ENCODE measurements at regions not wholly inside any gene's neighbourhood (a gene's known extent, or its start where the extent isn't known, plus 50 kb on each side); places are given as distances from the start of the nearest gene placed in this dataset.
"Not testable (repeated sequence)": the region's sequence is repeated elsewhere in the genome, so short reads cannot be mapped to it uniquely, and the experiment has no call there.

- not testable (repeated sequence) for TF ChIP-seq CTCF, POLR2A (IDR thresholded peaks at IDR 0.05)
These were observed 280.0 kb downstream of the FAM47A start for GRCh38 chrX:33852146-33852545.

All from Peyer's patch (tissue), 4 donors.